ENCODE measurements at regions not wholly inside any gene's neighbourhood (a gene's known extent, or its start where the extent isn't known, plus 50 kb on each side); places are given as distances from the start of the nearest gene placed in this dataset.

GRCh38 chr7:125485223-125485622 is 555.6 kb upstream of the POT1 start:
- H2AFZ ChIP-seq, result no peak overlapping the region
- no TSS peak for BruUV-seq (replicated peaks)
- no peak for DNase-seq
- no peaks in the 10 kb centered on the region for H3K9me3 ChIP-seq (ENCODE audit: insufficient read depth, low read depth)
- H3K4me2 ChIP-seq, result no peak overlapping the region
- intact Hi-C loops (cut with micrococcal nuclease; ENCODE audit: unreplicated experiment), result no loop called here
- no peaks in the 10 kb centered on the region for H3F3A ChIP-seq (ENCODE audit: insufficient read depth, low read depth)
- no peak overlapping the region for H3K4me3 ChIP-seq
- H3K27ac ChIP-seq, result no peak overlapping the region
- CTCF ChIA-PET, result no interaction called here
- H3K9me2 ChIP-seq (ENCODE audit: insufficient read depth), result no peaks in the 10 kb centered on the region
- no peaks in the 10 kb centered on the region for H3K27me3 ChIP-seq (ENCODE audit: insufficient read depth, low read depth)
- no peaks in the 10 kb centered on the region for H4K20me1 ChIP-seq (ENCODE audit: insufficient read depth)
- H3K79me2 ChIP-seq (ENCODE audit: low read depth), result no peaks in the 10 kb centered on the region
- TF ChIP-seq EZH2 (IDR thresholded peaks at IDR 0.05; ENCODE audit: low read depth), result no peak
- TF ChIP-seq CTCF (conservative IDR thresholded peaks at IDR 0.05), result no peak
- no peaks in the 10 kb centered on the region for H3K4me1 ChIP-seq (replicated peaks; ENCODE audit: insufficient read depth)
- H3K36me3 ChIP-seq (ENCODE audit: low read depth), result no peaks in the 10 kb centered on the region
- POLR2A ChIA-PET (ENCODE audit: unreplicated experiment), result no interaction called here

GRCh38 chr7:125484755-125485154 is 555.1 kb upstream of the POT1 start:
- no peak for TF ChIP-seq CTCF (conservative IDR thresholded peaks at IDR 0.05)
- no peak for TF ChIP-seq EZH2 (IDR thresholded peaks at IDR 0.05; ENCODE audit: low read depth)
- POLR2A ChIA-PET (ENCODE audit: unreplicated experiment), result no interaction called here

GRCh38 chr7:125481323-125481722 is 551.7 kb upstream of the POT1 start:
- intact Hi-C loops (cut with micrococcal nuclease; ENCODE audit: unreplicated experiment), result no loop called here
- ChIA-PET POLR2A (ENCODE audit: unreplicated experiment) (no interaction called here), CTCF (no interaction called here)
- H2AFZ ChIP-seq, result no peak overlapping the region
- DNase-seq, result no peak
- H4K20me1 ChIP-seq (ENCODE audit: insufficient read depth), result no peaks in the 10 kb centered on the region
- no peaks in the 10 kb centered on the region for H3K9me2 ChIP-seq (ENCODE audit: insufficient read depth)
- TF ChIP-seq EZH2 (IDR thresholded peaks at IDR 0.05; ENCODE audit: low read depth) (no peak), CTCF (conservative IDR thresholded peaks at IDR 0.05) (no peak)
- H3F3A ChIP-seq (ENCODE audit: insufficient read depth, low read depth), result no peaks in the 10 kb centered on the region
- H3K36me3 ChIP-seq (ENCODE audit: low read depth), result no peaks in the 10 kb centered on the region
- H3K27ac ChIP-seq, result no peak overlapping the region
- no peaks in the 10 kb centered on the region for H3K79me2 ChIP-seq (ENCODE audit: low read depth)
- H3K9me3 ChIP-seq (ENCODE audit: insufficient read depth, low read depth), result no peaks in the 10 kb centered on the region
- no peak overlapping the region for H3K4me3 ChIP-seq
- BruUV-seq (replicated peaks), result no TSS peak
- no peak overlapping the region for H3K4me2 ChIP-seq
- no peaks in the 10 kb centered on the region for H3K27me3 ChIP-seq (ENCODE audit: insufficient read depth, low read depth)
- H3K4me1 ChIP-seq (replicated peaks; ENCODE audit: insufficient read depth), result no peaks in the 10 kb centered on the region

More at GRCh38 chr7:125484755-125485154, 555.1 kb upstream of the POT1 start:
- H3K4me1 ChIP-seq (replicated peaks; ENCODE audit: insufficient read depth), result no peaks in the 10 kb centered on the region
- BruUV-seq (replicated peaks), result no TSS peak
- CTCF ChIA-PET, result no interaction called here
- no peak overlapping the region for H3K4me3 ChIP-seq
- H4K20me1 ChIP-seq (ENCODE audit: insufficient read depth), result no peaks in the 10 kb centered on the region
- intact Hi-C loops (cut with micrococcal nuclease; ENCODE audit: unreplicated experiment), result no loop called here
- H2AFZ ChIP-seq, result no peak overlapping the region
- H3K4me2 ChIP-seq, result no peak overlapping the region
- no peak for DNase-seq
- H3F3A ChIP-seq (ENCODE audit: insufficient read depth, low read depth), result no peaks in the 10 kb centered on the region
- no peaks in the 10 kb centered on the region for H3K9me2 ChIP-seq (ENCODE audit: insufficient read depth)
- H3K79me2 ChIP-seq (ENCODE audit: low read depth), result no peaks in the 10 kb centered on the region
- no peak overlapping the region for H3K27ac ChIP-seq
- H3K9me3 ChIP-seq (ENCODE audit: insufficient read depth, low read depth), result no peaks in the 10 kb centered on the region
- H3K27me3 ChIP-seq (ENCODE audit: insufficient read depth, low read depth), result no peaks in the 10 kb centered on the region
- no peaks in the 10 kb centered on the region for H3K36me3 ChIP-seq (ENCODE audit: low read depth)
